Activated CD4-positive, alpha-beta T cell treated with anti-CD3 and anti-CD28 coated beads, Interleukin-2, amount 50 U/mL, for 24 hours (primary cell): ENCODE measurements at regions not wholly inside any gene's neighbourhood (a gene's known extent, or its start where the extent isn't known, plus 50 kb on each side); places are given as distances from the start of the nearest gene placed in this dataset.

Experiments
- DNase-seq, 2 donors: peaks; one replicate each; pipeline ENCODE4 v3.0.0-alpha.2; 2020; ENCODE audit warnings: low read depth in 1 of 2, low spot score in 1 of 2

DNA sequence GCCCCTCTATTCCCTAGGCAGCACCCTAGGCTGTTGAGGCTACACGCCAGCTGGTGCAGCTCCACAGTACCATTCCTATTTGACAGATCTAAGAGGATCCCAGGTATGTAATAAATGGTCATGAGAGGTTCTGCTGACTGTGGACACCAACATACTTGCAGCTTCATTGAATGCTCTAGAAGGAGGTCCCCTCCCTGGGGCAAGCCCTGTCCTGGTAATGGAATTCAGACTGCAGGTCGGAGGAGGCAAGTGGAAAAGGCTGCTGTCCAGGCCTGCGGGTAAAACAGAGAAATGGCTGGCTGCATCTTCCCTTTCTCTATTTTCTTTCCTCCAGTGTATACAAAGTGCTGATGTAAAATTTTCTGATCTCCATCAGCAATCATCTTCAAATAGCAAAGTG, 66.1 kb upstream of the ZNF648 start:
- no peak for DNase-seq

DNA sequence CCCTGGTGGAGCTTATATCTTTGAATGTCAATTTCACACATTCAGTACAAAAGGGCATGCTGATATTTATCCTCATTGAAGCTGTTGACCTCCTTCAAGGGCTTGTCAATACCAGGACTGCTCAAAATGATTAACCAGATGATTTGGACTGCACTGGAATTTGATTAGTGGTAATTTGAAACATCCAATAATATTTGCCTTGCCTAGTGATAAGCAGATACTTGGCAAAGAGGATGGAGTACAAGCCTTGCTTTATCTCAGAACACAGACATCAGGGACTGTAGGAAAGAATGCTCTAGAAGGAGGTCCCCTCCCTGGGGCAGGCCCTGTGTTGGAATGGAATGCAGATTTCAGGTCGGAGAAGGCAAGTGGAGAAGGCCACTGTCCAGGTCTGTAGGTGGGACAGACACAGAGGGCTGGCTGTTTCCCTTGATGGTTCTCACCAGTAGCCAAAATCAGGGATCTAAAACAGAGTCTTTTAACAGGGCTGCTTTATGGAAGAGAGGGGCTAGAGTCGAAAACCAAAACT, 64.8 kb upstream of the ZNF648 start:
- DNase-seq = no peak

GRCh38 chr1:182122913-182123260, 61.4 kb upstream of the ZNF648 start:
- no peak for DNase-seq

DNA sequence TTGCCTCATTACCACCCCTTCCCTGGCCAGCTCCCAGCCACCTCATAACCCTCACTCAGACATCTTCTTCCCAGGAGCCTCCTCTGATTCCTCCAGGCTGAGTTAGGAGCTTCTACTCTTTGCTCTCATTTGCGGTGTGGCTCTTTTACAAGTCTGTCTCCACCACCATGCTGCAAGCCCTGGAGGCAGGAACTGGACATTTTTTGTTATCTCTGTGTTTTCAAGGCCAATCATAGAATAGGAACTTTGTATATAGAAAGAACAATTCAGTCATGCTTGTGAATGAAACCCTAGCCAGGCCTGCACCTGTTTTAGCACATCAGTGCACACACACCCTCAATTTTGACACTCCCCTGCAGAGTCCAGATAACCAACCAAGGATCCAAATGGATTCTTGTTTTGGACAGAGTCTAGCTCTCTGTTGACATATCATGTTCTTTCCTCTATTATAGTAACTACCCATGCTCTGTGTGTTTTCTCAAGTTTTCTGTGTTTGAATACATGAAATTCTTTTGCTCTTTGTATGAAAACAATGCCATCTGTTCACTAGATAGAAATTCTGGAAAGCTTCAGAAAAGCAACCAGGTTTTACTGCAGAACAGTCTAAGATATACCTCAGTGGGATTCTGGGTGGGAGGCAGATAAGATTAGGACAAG, 60.9 kb upstream of the ZNF648 start:
- DNase-seq = no peak

DNA sequence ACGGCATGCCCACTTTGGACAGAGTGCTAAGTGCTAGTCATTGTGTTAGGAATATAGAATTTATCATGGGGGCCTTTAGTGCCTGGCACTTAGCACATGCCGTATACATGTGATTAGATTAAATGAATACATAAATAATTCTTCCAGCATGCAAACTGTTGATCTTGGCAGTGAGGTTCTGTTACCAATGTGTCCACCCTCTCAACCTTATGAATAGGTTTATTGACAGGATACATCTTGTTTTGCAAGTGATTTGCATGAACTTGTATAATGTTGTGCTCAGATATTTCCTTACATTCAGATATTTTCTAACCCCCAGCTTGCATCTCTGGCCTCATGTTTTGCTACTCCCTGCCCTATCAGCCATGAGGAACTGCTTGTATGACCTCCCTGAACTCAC, 60.3 kb upstream of the ZNF648 start:
- DNase-seq = no peak

GRCh38 chr1:182120411-182121258, 59.1 kb upstream of the ZNF648 start:
- no peak for DNase-seq

GRCh38 chr1:182119631-182120030, 58.1 kb upstream of the ZNF648 start:
- DNase-seq = no peak

- DNase-seq = no peak
Measured at GRCh38 chr1:182118851-182119250, 57.3 kb upstream of the ZNF648 start.

GRCh38 chr1:182114627-182115023, 53.1 kb upstream of the ZNF648 start:
- no peak for DNase-seq

DNA sequence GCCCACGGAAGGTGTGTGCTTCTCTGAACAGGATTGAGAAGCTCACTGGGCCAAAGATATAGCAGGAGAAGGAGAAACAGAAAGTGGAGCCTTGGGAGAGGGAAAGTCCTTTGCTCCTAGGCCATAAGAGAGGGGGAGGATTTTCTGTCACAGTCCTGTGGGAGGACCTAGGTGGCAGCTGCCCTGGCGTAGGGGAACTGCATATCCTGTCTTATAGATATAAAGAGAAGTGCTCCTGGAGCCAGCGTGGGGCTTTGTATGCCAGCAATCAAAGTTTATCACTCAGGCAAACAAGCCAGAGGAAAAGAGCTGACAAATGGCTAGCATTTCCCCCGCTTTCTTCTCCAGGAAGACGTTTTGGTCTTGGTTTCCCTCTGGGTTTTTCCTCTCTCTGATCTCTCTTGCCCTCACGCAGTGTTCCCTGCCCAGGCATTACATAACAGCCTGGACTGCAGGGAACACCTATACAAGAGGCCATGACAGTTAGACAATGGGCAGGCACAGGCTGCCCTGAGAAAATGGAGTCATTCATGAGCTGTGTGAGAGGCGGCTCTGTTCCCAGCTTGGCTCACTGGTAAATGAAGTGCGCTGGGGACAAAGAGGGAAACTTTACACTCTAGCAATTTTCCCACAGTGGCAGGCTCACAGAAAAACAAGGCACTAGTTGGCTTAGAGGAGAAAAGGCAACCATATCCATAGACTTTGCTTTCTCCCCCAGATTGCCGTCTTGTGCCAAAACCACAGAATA, 52.5 kb upstream of the ZNF648 start:
- DNase-seq = no peak

DNA sequence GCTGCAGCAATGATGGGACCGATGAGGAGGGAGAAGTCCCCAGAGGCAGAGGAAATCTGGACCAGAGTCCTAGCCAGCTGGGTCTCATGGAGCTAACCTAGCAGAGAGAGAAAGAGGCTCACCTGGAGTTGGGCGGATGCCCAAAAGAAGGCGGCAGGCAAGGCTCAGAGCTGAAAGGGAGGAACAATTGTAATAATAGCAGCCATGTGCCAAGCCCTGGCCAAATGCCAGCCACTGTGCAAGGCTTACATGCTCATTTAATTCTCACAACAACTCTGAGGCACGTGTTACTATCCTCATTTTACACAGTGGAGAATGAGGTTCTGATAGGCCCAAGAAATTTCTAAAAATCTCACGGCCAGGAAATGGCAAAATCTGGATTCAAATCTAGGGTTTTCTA, 50.0 kb upstream of the ZNF648 start:
- no peak for DNase-seq
